GM12873 (cell line): ENCODE measurements at regions not wholly inside any gene's neighbourhood (a gene's known extent, or its start where the extent isn't known, plus 50 kb on each side); places are given as distances from the start of the nearest gene placed in this dataset.

Experiments
- TF ChIP-seq, protein P1 (sequence below): IDR thresholded peaks from 2 replicates; pipeline ENCODE4 v1.5.1; 2012; ENCODE audit warnings: low read depth, mild to moderate bottlenecking, moderate library complexity, low read length, control low read depth; ENCODE audit not compliant: insufficient read depth; ENCODE audit errors: missing control alignments

GRCh38 chr18:41371156-41372045, 583.6 kb upstream of the PIK3C3 start:
- TF ChIP-seq, protein P1, sequence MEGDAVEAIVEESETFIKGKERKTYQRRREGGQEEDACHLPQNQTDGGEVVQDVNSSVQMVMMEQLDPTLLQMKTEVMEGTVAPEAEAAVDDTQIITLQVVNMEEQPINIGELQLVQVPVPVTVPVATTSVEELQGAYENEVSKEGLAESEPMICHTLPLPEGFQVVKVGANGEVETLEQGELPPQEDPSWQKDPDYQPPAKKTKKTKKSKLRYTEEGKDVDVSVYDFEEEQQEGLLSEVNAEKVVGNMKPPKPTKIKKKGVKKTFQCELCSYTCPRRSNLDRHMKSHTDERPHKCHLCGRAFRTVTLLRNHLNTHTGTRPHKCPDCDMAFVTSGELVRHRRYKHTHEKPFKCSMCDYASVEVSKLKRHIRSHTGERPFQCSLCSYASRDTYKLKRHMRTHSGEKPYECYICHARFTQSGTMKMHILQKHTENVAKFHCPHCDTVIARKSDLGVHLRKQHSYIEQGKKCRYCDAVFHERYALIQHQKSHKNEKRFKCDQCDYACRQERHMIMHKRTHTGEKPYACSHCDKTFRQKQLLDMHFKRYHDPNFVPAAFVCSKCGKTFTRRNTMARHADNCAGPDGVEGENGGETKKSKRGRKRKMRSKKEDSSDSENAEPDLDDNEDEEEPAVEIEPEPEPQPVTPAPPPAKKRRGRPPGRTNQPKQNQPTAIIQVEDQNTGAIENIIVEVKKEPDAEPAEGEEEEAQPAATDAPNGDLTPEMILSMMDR: no peak

- TF ChIP-seq, protein P1: no peak
Measured at GRCh38 chr18:41370740-41371139, 584.3 kb upstream of the PIK3C3 start.

GRCh38 chr18:41357708-41358107, 597.3 kb upstream of the PIK3C3 start:
- TF ChIP-seq, protein P1: no peak

GRCh38 chr18:41353777-41354528, 601.1 kb upstream of the PIK3C3 start:
- TF ChIP-seq, protein P1: no peak

GRCh38 chr18:41351430-41351829, 603.6 kb upstream of the PIK3C3 start:
- TF ChIP-seq, protein P1: no peak

- TF ChIP-seq, protein P1: no peak
Measured at GRCh38 chr18:41347057-41347456, 608.0 kb upstream of the PIK3C3 start.

DNA sequence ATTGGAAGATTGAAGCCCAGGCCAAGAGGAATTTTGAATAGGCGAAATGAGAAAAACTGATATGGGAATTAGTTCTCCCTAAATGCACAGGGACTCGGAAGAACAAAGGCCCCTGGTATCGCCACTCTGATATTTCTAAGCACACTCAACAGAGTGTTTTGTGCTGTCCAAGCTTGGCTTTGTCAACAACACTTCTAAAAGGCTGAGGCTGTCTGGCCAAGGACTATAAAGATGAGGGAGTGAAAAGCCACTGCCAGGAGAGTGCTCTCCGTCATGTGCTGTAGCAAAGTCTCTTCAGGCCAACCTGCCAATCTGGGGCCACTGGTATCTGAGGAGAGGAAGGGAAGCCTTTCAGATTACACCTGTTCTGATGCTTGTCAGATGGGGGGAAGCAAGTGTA, 611.2 kb upstream of the PIK3C3 start:
- TF ChIP-seq, protein P1: no peak
